PC-3 (cell line): ENCODE measurements at regions not wholly inside any gene's neighbourhood (a gene's known extent, or its start where the extent isn't known, plus 50 kb on each side); places are given as distances from the start of the nearest gene placed in this dataset.

Experiments used
- EZH2 ChIP-seq: fragments of 300-600 bp; sonication (generic); IDR thresholded peaks from one replicate; pipeline ENCODE4 v1.6.1; 2017; ENCODE audit warnings: antibody characterized with exemption, mild to moderate bottlenecking, low read length; ENCODE audit not compliant: unreplicated experiment
- EZH2phosphoT487 ChIP-seq: fragments of 300-600 bp; sonication (generic); IDR thresholded peaks from 2 replicates; pipeline ENCODE4 v1.6.1; 2018; ENCODE audit warnings: mild to moderate bottlenecking, antibody characterized with exemption, low read length, borderline replicate concordance
- TF ChIP-seq, protein P1 (sequence below): fragments of 300-600 bp; sonication (generic); conservative IDR thresholded peaks from 2 replicates; pipeline ENCODE4 v1.5.1; 2017; ENCODE audit warnings: antibody characterized with exemption, low read depth, mild to moderate bottlenecking, low read length

DNA sequence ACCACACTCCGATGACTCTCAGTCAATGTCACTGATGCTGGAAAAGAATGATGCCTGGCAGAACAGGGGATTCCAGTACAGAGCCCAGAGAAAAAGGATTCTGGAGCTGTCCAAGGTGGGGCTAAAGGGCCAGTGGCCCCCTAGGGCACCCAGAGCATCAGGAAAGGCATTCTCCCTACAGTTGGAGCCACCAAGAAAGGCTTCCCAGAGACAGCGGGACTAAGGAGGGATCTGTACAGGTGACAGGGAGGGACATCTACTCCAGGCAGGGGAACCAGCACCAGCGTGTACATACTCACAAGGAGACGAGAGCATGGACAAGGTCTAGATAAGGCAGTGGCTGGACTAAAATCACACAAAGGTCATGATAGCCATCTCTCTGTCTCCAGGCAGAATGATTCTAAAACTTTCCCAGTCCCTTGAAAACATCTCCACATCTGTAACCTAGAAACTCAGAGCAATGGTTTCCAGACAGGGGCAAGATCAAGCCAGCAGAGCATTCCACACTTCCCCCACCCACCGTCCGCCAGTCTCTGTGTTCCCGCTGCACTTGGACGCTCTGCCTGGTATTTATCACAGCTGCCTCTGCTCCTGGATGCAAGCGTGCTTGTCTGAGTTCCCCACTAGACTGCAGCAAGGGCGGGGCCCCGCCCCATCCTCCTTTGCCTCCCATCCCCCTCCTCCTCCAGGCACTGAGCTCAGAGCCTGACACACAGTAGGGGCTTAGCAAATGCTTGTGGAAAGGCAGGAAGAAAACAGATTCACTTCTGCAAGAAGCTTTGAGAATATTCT lies 111.6 kb upstream of the ZC3H12A start:
- TF ChIP-seq, protein P1, sequence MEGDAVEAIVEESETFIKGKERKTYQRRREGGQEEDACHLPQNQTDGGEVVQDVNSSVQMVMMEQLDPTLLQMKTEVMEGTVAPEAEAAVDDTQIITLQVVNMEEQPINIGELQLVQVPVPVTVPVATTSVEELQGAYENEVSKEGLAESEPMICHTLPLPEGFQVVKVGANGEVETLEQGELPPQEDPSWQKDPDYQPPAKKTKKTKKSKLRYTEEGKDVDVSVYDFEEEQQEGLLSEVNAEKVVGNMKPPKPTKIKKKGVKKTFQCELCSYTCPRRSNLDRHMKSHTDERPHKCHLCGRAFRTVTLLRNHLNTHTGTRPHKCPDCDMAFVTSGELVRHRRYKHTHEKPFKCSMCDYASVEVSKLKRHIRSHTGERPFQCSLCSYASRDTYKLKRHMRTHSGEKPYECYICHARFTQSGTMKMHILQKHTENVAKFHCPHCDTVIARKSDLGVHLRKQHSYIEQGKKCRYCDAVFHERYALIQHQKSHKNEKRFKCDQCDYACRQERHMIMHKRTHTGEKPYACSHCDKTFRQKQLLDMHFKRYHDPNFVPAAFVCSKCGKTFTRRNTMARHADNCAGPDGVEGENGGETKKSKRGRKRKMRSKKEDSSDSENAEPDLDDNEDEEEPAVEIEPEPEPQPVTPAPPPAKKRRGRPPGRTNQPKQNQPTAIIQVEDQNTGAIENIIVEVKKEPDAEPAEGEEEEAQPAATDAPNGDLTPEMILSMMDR: no peak
- TF ChIP-seq EZH2phosphoT487 (no peak), EZH2 (no peak)
